HL-60 (cell line): ENCODE measurements at regions not wholly inside any gene's neighbourhood (a gene's known extent, or its start where the extent isn't known, plus 50 kb on each side); places are given as distances from the start of the nearest gene placed in this dataset.

ENCODE experiments used
- DNase-seq, 2 experiments: peaks; one replicate each; pipeline ENCODE4 v3.0.0-alpha.2; 2010 to 2020; ENCODE audit warnings: low read depth in 1 of 2, low spot score in 1 of 2
- H3K27ac ChIP-seq: fragments of 250-450 bp; sonication (Bioruptor Pico); replicated peaks from 2 replicates; pipeline ENCODE4 v1.5.1; 2020; ENCODE audit warnings: mild to moderate bottlenecking, moderate library complexity
- H3K27me3 ChIP-seq: fragments of 250-450 bp; sonication (Bioruptor Pico); 2 replicates; pipeline ENCODE4 v1.5.1; 2021; ENCODE audit warnings: mild to moderate bottlenecking, moderate library complexity; ENCODE audit not compliant: insufficient read depth, poor library complexity, severe bottlenecking
- H3K4me3 ChIP-seq: replicated peaks from 2 replicates; pipeline ENCODE4 v1.5.1; 2011; ENCODE audit warnings: mild to moderate bottlenecking, control low read depth, low read length; ENCODE audit not compliant: insufficient read depth
- CTCF ChIP-seq: IDR thresholded peaks from one replicate; pipeline ENCODE4 v1.5.1; 2011; ENCODE audit warnings: low read length, control low read depth, inconsistent platforms; ENCODE audit not compliant: insufficient read depth
- GABPA ChIP-seq: IDR thresholded peaks from 2 replicates; pipeline ENCODE4 v1.6.1; 2012; ENCODE audit warnings: low read depth
- POLR2AphosphoS5 ChIP-seq: IDR thresholded peaks from 2 replicates; pipeline ENCODE4 v1.6.1; 2012; ENCODE audit warnings: low read depth
- REST ChIP-seq: IDR thresholded peaks from 2 replicates; pipeline ENCODE4 v1.6.1; 2012; ENCODE audit warnings: low read depth; ENCODE audit not compliant: insufficient replicate concordance
- SPI1 ChIP-seq: IDR thresholded peaks from 2 replicates; pipeline ENCODE4 v1.6.1; 2012; ENCODE audit warnings: low read depth, mild to moderate bottlenecking, borderline replicate concordance

- TF ChIP-seq REST (no peak), CTCF (no peak), POLR2AphosphoS5 (no peak), GABPA (no peak), SPI1 (no peak)
- no peak overlapping the region for H3K4me3 ChIP-seq
- H3K27ac ChIP-seq, result no peak overlapping the region
- DNase-seq, result no peak
- no peaks in the 10 kb centered on the region for H3K27me3 ChIP-seq
Observed at GRCh38 chr6:144551339-144551738, 266.2 kb downstream of the UTRN start.

GRCh38 chr6:144555066-144555465, 269.9 kb downstream of the UTRN start:
- H3K27ac ChIP-seq, result no peak overlapping the region
- H3K4me3 ChIP-seq, result no peak overlapping the region
- TF ChIP-seq SPI1, result no peak
- DNase-seq, result no peak
- no peaks in the 10 kb centered on the region for H3K27me3 ChIP-seq

- H3K4me3 ChIP-seq, result no peak overlapping the region
- DNase-seq, result no peak
- no peak overlapping the region for H3K27ac ChIP-seq
- H3K27me3 ChIP-seq, result no peaks in the 10 kb centered on the region
- TF ChIP-seq REST, result no peak
Observed at GRCh38 chr6:144559865-144560593, 274.9 kb downstream of the UTRN start.

- no peaks in the 10 kb centered on the region for H3K27me3 ChIP-seq
- TF ChIP-seq SPI1 (no peak), CTCF (no peak), REST (no peak), POLR2AphosphoS5 (no peak), GABPA (no peak)
- no peak for DNase-seq
- H3K4me3 ChIP-seq, result no peak overlapping the region
- no peak overlapping the region for H3K27ac ChIP-seq
Observed at GRCh38 chr6:144561455-144562043, 276.4 kb downstream of the UTRN start.
